HG02885 (cell line): ENCODE measurements at regions not wholly inside any gene's neighbourhood (a gene's known extent, or its start where the extent isn't known, plus 50 kb on each side); places are given as distances from the start of the nearest gene placed in this dataset.

ENCODE experiments used
- ATAC-seq: cut with Tn5 transposase; IDR thresholded peaks from one replicate; pipeline ENCODE4 v1.9.1; 2021; ENCODE audit warnings: mild to moderate bottlenecking; ENCODE audit not compliant: unreplicated experiment, poor library complexity

DNA sequence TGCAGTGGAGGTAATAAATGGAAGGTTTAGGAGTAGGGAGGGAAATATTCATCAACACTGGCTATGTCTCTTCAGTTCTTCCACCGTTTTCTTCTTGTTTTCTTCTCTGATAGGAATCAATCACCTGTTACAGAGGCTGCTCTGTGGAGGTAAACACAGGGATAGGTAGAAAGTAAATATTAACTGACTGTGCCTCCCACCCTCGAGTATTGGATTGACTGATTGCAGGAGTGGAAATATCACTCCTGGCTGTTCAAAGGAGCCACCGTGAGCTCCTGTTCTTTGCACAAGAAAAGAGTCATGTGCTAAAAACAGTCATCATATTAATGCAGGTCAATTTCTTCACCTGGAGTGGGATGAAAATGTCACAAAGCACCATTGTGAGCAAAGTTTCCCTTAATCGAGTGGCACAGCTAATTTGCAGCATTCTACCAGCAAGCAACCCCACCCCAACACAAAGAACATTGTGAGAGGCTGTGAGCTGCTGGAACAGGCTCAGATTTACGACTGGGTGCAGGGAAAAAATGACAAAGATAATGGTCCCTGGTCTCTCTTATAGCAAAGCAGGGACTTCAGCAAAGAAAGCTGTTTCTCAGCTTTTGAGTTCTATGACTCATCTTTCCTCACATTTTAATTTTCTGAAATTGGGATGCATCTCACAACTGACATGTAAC is 113.7 kb upstream of the TSPAN5 start:
- no peak for ATAC-seq

DNA sequence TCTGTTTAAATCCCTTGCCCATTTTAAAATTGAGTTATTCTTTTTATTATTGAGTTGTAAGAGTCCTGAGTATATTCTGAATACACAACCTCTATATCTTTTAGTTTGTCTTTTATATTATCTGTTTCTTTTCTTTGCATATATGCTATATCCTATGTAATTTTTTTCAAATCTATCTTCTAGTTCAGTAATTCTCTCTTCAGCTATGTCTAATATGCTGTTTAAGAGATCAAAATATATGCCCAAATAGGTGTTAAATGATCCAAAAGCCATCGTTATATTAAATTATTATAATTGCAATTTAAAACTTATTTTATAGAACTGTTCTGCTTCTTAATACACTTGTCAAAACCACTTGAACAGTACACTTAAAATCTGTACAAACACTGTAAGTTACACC is 107.4 kb upstream of the TSPAN5 start:
- no peak for ATAC-seq

DNA sequence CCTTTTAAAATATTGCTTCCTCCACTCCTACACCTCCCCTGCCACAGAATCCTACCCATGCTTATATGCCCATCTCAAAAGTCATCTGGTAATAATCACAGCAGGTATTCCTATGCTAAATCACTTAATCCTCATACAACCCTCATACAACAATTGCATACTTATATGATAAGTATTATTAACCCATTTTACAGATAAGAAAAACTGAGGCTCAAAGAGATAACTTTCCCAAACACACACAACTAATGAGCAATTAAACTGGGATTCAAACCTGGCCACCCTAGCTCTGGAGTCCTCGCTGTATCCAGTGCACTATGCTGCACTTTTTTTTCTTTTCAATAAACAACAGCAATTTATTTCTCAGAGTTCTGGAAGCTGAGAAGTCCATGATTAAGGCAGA is 99.8 kb upstream of the TSPAN5 start:
- ATAC-seq = no peak

DNA sequence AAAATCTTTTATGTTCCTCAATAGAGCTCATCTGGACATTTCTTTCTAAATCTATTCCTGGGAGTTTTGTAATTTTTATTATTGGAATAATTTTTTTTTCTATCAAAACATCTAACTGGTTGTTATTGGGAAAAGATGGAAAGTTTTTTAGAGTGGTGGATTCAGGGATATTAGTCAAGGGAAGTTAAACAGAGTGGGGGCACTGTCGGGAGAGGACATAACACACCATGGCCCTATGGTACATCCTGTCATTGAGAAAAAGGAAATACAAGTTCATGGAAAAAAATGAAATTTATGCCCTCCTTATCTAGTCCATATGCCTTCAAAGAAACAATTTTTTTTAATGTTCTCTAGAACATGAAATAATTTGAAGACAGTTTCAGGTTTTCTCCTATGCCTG is 96.3 kb upstream of the TSPAN5 start:
- no peak for ATAC-seq

DNA sequence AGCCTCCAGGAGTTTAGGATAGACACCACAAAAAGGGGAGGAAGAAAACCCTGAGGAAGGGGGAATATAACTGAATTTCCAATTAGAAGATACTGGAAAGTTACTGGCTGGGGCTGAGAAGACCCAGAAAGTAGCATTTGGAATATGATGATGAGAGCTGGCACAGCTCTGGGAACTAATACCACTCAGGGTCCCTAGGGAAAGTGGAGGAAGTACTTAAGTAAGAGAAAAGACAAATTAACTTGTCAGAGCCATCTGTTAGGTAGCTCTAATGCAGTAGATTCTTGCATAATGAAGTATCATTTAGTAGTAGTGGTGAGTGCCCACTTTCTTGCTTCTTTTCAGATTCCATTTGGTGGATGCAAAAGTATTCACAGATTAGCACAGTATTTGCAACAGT is 90.8 kb upstream of the TSPAN5 start:
- ATAC-seq = no peak

DNA sequence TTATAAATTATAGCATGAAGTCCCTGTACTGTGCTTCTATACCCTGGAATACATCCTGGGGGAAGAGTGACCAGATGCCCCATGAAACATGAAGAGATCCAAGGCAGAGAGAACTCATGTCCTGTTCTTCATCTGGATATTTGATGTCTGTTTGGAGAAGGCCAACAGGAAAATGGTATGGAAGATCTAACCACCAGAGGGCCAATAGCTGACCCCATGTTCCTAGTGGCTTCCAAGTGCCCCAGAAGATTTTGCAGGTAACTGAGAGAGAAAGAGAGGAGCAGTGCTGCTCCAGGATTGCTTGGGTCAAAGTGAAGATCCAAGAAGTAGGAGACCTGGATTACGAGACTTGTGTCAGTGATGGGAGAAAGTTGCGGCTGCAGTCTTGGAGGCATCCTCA is 90.2 kb upstream of the TSPAN5 start:
- no peak for ATAC-seq

DNA sequence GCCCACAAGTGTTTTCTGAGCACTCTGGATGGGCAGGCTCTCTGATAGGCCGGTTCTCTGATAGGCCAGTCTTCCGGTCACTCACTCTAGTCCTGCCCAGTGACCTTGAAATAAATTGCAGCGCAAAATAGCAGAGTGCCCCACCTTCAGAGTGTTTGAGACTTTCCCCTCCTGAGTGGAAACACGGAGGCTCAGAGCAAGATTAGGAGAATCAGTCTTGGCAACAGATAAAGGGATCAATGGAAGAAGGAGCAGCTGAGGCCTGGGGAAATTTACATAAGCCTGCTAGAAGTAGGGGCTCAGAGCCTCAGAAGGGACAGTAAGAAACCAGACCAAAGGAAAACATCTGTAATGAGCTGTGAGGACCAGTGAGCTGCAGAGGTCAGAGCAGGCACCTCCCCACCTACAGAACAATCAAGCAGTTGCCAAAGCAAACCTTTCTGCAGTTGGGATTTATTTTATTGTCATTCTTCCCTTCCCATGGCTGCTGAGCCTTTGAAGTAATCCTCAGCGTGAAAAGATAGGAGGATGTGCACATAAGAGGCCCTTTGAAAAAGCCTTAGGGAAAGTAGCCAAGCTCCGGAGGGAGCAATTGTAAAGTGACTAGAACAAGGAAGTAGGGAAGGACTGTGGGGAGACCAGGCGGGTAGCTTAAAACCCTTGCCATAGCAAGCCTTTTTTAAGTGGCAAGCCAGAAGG is 89.1 kb upstream of the TSPAN5 start:
- no peak for ATAC-seq

DNA sequence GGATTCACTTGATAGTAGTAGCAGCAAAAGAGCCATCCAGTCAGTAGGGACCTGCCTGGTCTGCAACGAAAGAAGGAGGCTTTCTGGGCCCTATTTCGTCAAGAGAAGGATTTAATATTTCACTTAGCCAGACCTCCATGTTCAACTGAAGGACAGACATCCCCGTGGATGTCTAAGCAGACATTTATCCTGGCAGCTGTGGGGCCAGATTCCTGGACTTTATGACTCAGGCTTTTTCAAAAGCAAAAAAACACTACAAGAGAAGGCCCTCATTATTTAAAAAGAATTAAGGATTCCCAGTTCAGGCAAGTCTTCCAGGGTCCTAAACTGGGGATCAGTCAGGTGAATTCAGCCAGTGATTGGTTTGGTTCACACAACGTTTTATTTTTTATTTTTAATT is 88.5 kb upstream of the TSPAN5 start:
- ATAC-seq = no peak

DNA sequence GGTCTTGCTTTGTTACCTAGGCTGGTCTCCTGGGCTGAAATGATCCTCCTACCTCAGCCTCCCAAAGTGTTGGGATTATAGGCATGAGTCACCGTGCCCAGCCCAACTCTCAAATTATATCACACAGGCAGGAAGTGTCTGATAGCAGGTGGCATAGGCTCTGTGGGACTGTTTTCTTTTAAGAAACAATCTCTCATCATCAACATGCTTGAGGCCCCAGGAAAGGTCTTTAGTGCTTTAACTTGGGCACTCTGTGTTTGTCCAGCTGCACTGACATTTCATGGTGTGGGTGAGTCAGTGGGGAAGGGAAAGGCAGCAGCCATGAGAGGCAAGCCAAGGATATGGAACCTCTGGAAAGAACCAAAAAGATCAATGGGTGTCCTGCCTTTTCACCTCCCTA is 88.1 kb upstream of the TSPAN5 start:
- ATAC-seq = no peak

DNA sequence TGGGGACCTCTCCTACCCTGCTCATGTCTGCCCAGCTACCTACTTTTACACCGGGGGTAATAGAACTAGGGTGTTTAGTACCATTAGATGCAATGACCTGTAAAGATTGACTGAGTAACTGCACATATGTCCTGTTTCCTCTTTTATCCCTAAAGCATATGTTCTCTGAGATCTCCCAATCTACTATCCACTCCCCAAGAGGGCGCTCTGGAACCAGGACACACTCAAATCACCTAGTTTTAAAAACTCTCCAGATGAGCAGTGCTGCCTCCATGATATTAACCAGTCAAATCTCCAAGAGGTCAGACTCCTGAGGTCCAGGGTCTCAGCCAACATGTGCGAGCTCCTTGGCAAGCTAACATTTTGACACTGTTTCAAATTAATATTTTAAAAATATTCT is 87.0 kb upstream of the TSPAN5 start:
- peak; percentile 49 for ATAC-seq

DNA sequence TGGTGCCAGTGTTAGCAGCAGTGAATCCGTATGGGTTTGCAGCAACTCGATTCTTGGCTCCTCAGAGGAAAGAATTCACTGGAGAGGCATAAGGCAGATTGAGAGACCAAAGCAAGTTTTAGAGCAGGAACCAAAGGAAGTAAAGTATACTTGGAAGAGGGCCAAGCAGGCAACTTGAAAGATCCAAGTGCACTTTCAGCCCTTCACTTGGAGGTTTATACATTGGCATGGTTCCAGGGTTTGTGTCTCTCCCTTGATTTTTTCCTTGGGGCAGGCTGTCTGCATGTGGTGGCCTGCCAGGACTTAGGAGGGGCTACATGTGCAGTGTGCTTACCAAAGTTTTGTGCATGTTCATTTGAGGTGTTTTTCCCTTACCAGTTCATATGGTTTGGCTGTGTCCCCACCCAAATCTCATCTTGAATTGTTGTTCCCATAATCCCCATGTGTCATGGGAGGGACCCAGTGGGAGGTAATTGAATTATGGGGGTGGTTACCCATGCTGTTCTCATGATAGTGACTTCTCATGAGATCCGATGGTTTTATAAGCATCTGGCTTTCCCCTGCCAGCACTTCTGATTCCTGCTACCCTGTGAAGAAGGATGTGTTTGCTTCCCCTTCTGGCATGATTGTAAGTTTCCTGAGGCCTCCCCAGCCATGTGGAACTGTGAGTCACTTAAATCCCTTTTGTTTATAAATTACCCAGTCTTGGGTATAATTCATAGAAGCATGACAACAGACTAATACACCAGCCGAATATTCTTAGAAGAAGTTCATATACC is 86.2 kb upstream of the TSPAN5 start:
- ATAC-seq = no peak

DNA sequence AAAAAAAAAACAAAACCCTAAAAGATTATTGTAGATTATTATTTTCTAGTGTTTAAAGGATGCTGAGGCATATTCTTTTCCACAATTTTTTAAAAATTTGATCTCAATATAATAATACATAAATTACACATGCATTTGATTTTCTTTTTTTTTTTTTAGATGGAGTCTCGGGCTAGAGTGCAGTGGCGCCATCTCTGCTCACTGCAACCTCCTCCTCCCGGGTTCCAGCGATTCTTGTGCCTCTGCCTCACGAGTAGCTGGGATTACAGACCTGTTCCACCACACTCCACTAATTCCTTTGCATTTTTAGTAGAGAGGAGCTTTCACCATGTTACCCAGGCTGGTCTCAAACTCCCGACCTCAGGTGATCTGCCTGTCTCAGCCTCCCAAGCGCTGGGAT is 83.5 kb upstream of the TSPAN5 start:
- ATAC-seq = no peak

DNA sequence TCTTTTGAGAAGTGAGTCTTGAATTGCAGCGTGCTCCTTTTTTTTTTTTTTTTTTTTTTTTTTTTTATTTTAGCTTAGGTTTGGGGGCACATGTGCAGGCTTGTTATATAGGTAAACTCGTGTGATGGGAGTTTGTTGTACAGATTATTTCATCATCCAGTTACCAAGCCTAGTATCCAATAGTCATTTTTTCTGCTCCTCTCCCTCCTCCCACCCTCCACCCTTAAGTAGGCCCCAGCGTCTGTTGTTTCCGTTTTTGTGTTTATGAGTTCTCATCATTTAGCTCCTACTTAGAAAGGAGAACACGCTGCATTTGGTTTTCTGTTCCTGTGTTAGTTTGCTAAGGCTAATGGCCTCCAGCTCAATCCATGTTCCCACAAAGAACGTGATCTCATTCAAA is 81.3 kb upstream of the TSPAN5 start:
- no peak for ATAC-seq

DNA sequence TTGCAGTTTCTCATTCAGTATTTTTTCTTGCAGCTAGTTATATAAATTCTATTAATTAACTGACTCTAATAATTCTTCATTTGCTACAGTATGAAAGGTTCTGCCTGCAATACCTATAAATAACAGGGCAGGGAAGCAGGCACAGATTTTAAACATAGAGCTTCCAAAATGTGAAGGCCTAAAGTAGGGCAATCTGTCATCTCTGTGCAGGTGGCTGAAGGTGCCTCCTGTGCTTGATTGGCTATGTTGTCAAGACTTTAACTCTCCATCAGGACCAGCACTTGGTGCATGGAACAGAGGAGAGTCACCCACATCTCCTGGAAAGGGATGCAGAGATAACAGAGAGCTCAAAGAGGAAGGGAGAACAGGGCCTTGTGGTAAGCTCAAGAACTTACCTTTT is 75.2 kb upstream of the TSPAN5 start:
- no peak for ATAC-seq

DNA sequence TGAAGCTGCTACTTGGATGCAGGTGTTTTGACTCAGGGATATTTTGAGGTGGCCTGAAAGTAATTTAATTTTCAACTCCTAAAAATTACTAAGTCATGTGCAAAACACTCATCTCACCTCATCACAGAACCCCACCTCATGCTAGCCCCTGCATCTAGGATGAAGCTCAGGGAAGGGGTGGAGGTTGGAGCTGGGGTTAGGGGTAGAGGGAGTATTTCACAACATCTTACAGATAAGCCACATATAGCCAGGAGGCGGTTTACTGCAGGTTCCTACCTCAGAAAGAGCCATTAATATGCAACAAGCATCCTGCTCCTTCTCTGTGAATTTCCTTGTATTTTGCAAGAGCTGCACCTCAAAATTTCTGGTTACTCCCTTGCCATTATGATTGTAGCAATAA is 70.5 kb upstream of the TSPAN5 start:
- no peak for ATAC-seq

DNA sequence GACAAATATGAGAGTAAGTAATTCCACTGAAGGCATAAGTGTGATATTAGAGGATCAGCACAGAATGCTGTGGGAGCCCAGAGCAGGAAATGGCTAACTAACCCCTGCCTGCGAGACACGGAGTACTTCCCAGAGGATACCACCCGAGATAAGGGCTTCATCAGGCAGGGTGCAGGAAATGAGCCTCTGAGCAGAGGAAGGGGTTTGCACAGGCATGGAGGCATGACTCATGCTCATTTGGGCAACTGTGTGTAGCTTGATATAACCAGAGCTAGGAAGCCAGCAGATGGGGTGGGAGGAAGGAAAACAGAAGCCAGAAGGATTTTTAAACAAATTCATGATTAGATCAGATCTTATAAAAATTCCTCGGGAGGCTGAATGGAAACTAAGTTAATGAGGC is 70.0 kb upstream of the TSPAN5 start:
- ATAC-seq = no peak

DNA sequence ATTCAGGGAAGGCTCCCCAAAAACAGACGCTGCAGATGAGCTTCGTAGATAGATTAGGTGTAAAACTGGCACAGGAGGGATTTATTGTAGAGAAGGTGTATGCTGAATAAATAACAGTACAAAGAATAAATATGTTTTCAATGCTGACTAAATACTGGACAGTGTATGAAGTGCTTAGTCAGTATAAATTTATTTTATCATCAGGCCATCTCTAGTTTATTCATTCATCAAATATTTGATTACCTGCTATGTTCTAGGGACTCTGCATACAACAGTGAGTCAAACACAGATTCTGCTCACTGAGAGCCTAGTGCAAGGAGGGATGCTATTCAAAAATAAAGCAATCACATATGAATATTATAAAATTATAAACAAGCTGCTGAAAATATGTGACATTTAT is 63.6 kb upstream of the TSPAN5 start:
- ATAC-seq = no peak

DNA sequence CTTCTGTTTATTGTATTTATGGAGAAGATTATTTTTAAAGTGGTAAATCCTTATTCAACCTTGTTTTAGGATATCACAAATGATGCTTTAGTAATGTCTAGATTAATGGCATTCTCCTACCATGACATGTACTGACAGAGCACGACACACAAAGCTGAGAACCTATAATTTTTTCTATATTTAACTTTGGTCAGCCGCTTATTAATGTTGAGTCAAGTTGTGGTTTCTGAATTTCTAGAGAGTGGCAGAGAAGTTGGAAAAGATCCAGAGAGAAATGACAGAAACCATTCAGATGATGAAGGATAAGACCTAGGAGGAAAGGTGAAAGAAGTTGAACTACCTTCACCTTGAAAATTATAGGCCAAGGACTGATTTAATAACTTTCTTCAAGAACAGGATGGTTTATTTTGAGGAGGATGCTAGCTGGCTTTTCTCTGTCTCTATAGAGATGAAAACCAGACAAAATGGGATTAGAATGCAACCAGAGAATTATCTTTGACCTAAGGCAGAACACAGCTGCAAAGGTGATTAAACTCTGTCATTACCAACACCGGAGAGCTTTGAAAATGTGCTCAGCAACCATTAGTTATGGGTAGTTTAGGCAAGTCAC is 62.6 kb upstream of the TSPAN5 start:
- no peak for ATAC-seq

DNA sequence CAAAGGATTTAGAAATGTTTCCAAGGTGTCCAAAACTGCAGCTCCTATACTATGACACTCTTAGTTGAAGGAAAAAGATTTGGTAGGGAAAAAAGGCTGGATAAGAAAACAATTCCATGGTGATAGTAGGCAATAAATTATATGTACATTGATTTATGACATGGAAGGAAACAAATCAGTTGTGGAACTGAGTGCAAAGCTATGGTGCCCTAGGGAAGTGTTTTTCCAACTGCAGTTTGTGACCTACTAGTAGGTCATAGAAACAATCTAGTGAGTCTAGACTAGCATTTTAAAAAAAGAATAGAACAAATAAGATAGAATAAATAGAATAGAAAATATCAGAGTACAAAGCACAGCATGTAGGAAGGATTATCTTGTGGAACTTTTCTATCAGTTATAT is 58.4 kb upstream of the TSPAN5 start:
- ATAC-seq = no peak

DNA sequence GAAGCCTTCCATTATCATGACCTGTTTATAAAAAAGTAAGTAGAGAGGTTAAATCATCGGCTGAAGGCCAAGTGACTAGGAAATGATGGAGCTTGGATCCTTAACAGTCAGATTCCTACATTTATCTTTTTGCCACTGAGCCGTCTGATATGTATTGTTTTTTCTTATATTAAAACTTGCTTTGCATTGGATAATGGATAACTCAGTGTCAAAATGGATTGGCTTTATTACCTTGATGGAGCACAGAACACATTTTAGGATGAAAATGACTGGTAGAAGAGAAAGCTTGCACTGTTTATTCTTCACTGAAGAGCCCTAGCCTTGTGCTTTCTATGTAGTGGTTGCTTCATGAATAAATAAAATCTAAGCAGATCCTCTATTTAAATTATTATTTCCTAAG is 54.2 kb upstream of the TSPAN5 start:
- ATAC-seq = no peak

DNA sequence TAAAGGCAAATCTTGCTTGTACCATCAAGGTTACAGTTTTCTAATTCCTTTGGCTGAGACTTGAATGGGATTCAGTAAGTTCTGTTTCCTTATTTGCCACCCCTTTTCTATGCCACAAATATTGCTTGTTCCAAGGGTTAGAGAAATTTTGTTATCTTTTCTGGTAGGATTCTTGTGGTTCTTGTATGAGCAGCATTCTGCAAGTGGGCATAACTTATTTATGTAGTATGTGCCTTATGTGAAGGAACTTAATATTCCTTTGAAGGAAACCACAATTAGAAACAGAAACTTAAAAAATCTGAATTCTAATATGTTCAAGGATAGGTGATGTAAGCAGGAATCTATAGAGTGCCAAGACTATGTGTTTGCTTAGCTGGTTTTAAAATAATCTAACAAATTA is 53.1 kb upstream of the TSPAN5 start:
- ATAC-seq = no peak
